CD14-positive monocyte (primary cell): ENCODE measurements at regions not wholly inside any gene's neighbourhood (a gene's known extent, or its start where the extent isn't known, plus 50 kb on each side); places are given as distances from the start of the nearest gene placed in this dataset.

Source experiments
- DNase-seq, 3 donors: peaks; one replicate each; pipeline ENCODE4 v3.0.0-alpha.2; 2011 to 2022
- H2AFZ ChIP-seq: 2 replicates; pipeline ENCODE4 v1.6.0; 2012; ENCODE audit warnings: mild to moderate bottlenecking, low read depth, low read length, inconsistent platforms; ENCODE audit not compliant: insufficient read depth, poor library complexity, severe bottlenecking
- H3K27ac ChIP-seq, 2 donors: 1 replicate in 1 of 2; 2 replicates in 1 of 2; pipeline ENCODE4 v1.5.1; 2012 to 2013; ENCODE audit warnings: low read length in 2 of 2, control low read depth in 1 of 2, inconsistent platforms in 1 of 2, low read depth in 1 of 2, mild to moderate bottlenecking in 1 of 2
- H3K27me3 ChIP-seq, 2 donors: one replicate each; pipeline versions ENCODE4 v1.6.0 to v1.6.1; 2011 to 2013; ENCODE audit warnings: low read length in 2 of 2; ENCODE audit not compliant: control insufficient read depth in 2 of 2, insufficient read depth in 2 of 2
- H3K36me3 ChIP-seq, 2 donors: replicated peaks in 1 of 2; 1 replicate in 1 of 2; 2 replicates in 1 of 2; pipeline versions ENCODE4 v1.5.1 to v1.6.1; 2012 to 2013; ENCODE audit warnings: low read length in 2 of 2, control low read depth in 1 of 2, inconsistent platforms in 1 of 2, mild to moderate bottlenecking in 1 of 2; ENCODE audit not compliant: insufficient read depth in 2 of 2, control insufficient read depth in 1 of 2
- H3K4me1 ChIP-seq, 2 donors: 1 replicate in 1 of 2; 2 replicates in 1 of 2; pipeline versions ENCODE4 v1.5.1 to v1.6.1; 2012 to 2013; ENCODE audit warnings: low read length in 2 of 2, control low read depth in 1 of 2, inconsistent platforms in 1 of 2, mild to moderate bottlenecking in 1 of 2, moderate library complexity in 1 of 2; ENCODE audit not compliant: insufficient read depth in 2 of 2, control insufficient read depth in 1 of 2
- H3K4me2 ChIP-seq: replicated peaks from 2 replicates; pipeline ENCODE3; 2012; ENCODE audit warnings: low read length, moderate library complexity, mild to moderate bottlenecking; ENCODE audit not compliant: poor library complexity, severe bottlenecking; ENCODE audit errors: extremely low read depth
- H3K4me3 ChIP-seq, 3 experiments: fragments of 200-600 bp in 1 of 3; sonication (generic) in 1 of 3; replicated peaks in 1 of 3; 1 replicate in 2 of 3; 2 replicates in 1 of 3; pipeline ENCODE4 v1.5.1; 2011 to 2013; ENCODE audit warnings: low read length in 3 of 3, mild to moderate bottlenecking in 3 of 3, control low read depth in 2 of 3, low read depth in 2 of 3, inconsistent platforms in 1 of 3, moderate library complexity in 1 of 3
- H3K79me2 ChIP-seq: 2 replicates; pipeline ENCODE4 v1.6.0; 2012; ENCODE audit warnings: mild to moderate bottlenecking, control low read depth, inconsistent platforms, low read length, moderate library complexity; ENCODE audit not compliant: insufficient read depth
- H3K9ac ChIP-seq: 2 replicates; pipeline ENCODE4 v1.6.0; 2017; ENCODE audit warnings: low read length, mild to moderate bottlenecking; ENCODE audit not compliant: insufficient read depth, poor library complexity, severe bottlenecking
- H3K9me3 ChIP-seq, 2 donors: replicated peaks in 1 of 2; 1 replicate in 1 of 2; 2 replicates in 1 of 2; pipeline versions ENCODE4 v1.5.1 to v1.6.1; 2012 to 2013; ENCODE audit warnings: low read length in 2 of 2, control low read depth in 1 of 2; ENCODE audit not compliant: control insufficient read depth in 1 of 2, insufficient read depth in 1 of 2
- H4K20me1 ChIP-seq: 2 replicates; pipeline ENCODE4 v1.6.0; 2012; ENCODE audit warnings: mild to moderate bottlenecking, low read length, control low read depth, moderate library complexity; ENCODE audit not compliant: insufficient read depth
- H3K27ac Mint-ChIP-seq, 7 donors: one replicate each; pipeline ENCODE4 v1.8.0; 2020; ENCODE audit warnings: mild to moderate bottlenecking in 7 of 7, mixed read lengths in 7 of 7, moderate library complexity in 6 of 7, inconsistent platforms in 2 of 7
- H3K27me3 Mint-ChIP-seq, 3 donors: one replicate each; pipeline ENCODE4 v1.8.0; 2021 to 2022; ENCODE audit warnings: low read depth in 3 of 3, mild to moderate bottlenecking in 3 of 3, mixed read lengths in 3 of 3, moderate library complexity in 3 of 3, inconsistent platforms in 1 of 3
- H3K36me3 Mint-ChIP-seq, 2 donors: one replicate each; pipeline ENCODE4 v1.8.0; 2020; ENCODE audit warnings: mixed read lengths in 2 of 2, inconsistent platforms in 1 of 2, mild to moderate bottlenecking in 1 of 2
- H3K4me1 Mint-ChIP-seq: one replicate; pipeline ENCODE4 v1.8.0; 2020; ENCODE audit warnings: mild to moderate bottlenecking, mixed read lengths
- H3K4me3 Mint-ChIP-seq, 2 donors: one replicate each; pipeline ENCODE4 v1.8.0; 2020; ENCODE audit warnings: mild to moderate bottlenecking in 2 of 2, mixed read lengths in 2 of 2, moderate library complexity in 1 of 2
- H3K9me3 Mint-ChIP-seq, 7 donors: one replicate each; pipeline ENCODE4 v1.8.0; 2020 to 2022; ENCODE audit warnings: mixed read lengths in 7 of 7, mild to moderate bottlenecking in 6 of 7, moderate library complexity in 6 of 7, inconsistent platforms in 2 of 7
- CTCF ChIP-seq: fragments of 200-600 bp; IDR thresholded peaks from one replicate; pipeline ENCODE4 v1.8.0; 2022; ENCODE audit warnings: antibody characterized with exemption, mild to moderate bottlenecking
- WGBS: methylation state at CpG from one replicate; pipeline ENCODE4 v1.1.5; 2013; ENCODE audit warnings: missing lambda C conversion rate; ENCODE audit not compliant: insufficient coverage; 5-methylcytosine and 5-hydroxymethylcytosine counted together
- intact Hi-C, 2 donors: fragments of 100-400 bp; cut with micrococcal nuclease; formaldehyde crosslinking; loops; one replicate each; pipeline versions ENCODE4 v1.15.0 to v1.15.1; 2023

GRCh38 chr13:64371045-64371444, 2859.1 kb downstream of the PCDH9 start:
- Histone ChIP-seq H3K36me3 (no peaks in the 10 kb centered on the region), H3K4me2 (no peak overlapping the region)
- H3K9me3 Mint-ChIP-seq: peaks cover 7 to 28% (median 13%) of the 10 kb centered on the region in 7 donors

GRCh38 chr13:64369121-64369520, 2861.0 kb downstream of the PCDH9 start:
- Histone ChIP-seq H3K79me2 (no peaks in the 10 kb centered on the region), H3K9me3 (peaks cover 43 to 61% of the 10 kb centered on the region in 2 donors), H3K4me3 (no peak overlapping the region), H3K9ac (no peak overlapping the region), H2AFZ (no peak overlapping the region), H3K27me3 (no peaks in the 10 kb centered on the region), H3K4me1 (no peaks in the 10 kb centered on the region), H3K4me2 (no peak overlapping the region), H4K20me1 (no peaks in the 10 kb centered on the region), H3K27ac (no peak overlapping the region), H3K36me3 (no peaks in the 10 kb centered on the region)
- Mint-ChIP-seq H3K9me3 (peaks cover 7 to 26% (median 11%) of the 10 kb centered on the region in 7 donors), H3K4me3 (no peak overlapping the region), H3K4me1 (no peaks in the 10 kb centered on the region), H3K27ac (no peak overlapping the region), H3K36me3 (no peaks in the 10 kb centered on the region), H3K27me3 (no peaks in the 10 kb centered on the region)
- intact Hi-C loops: no loop called here
- no peak for TF ChIP-seq CTCF
- WGBS: 90% methylated on average over 3 of the region's 5 CpGs
- DNase-seq: no peak

More at GRCh38 chr13:64371045-64371444, 2859.1 kb downstream of the PCDH9 start:
- no peak for TF ChIP-seq CTCF
- Histone ChIP-seq H3K4me3 (no peak overlapping the region), H3K4me1 (no peaks in the 10 kb centered on the region), H3K27ac (no peak overlapping the region), H4K20me1 (no peaks in the 10 kb centered on the region), H3K9ac (no peak overlapping the region), H3K27me3 (no peaks in the 10 kb centered on the region), H3K79me2 (no peaks in the 10 kb centered on the region), H2AFZ (no peak overlapping the region), H3K9me3 (peaks cover 41 to 58% of the 10 kb centered on the region in 2 donors)
- Mint-ChIP-seq H3K27ac (no peak overlapping the region), H3K36me3 (no peaks in the 10 kb centered on the region), H3K4me1 (no peaks in the 10 kb centered on the region), H3K4me3 (no peak overlapping the region), H3K27me3 (no peaks in the 10 kb centered on the region)
- DNase-seq: no peak
- intact Hi-C loops: no loop called here
